Endothelial cell of umbilical vein (primary cell): ENCODE measurements at regions not wholly inside any gene's neighbourhood (a gene's known extent, or its start where the extent isn't known, plus 50 kb on each side); places are given as distances from the start of the nearest gene placed in this dataset.

Experiments used
- BruUV-seq: library from RNA; stranded (reverse); fragments of 400-500 nt; replicated peaks from 2 replicates; lab custom pipeline; 2021; lab: Mats Ljungman, UMichigan
- CTCF ChIA-PET: fragments of 300-600, 350-600 bp; sonication (Branson Sonifier 250); formaldehyde crosslinking; loops from one replicate; lab custom pipeline; 2021; ENCODE audit warnings: antibody characterized with exemption, inconsistent platforms; lab: Charles Lee
- POLR2A ChIA-PET: fragments of 300-600, 350-600 bp; sonication (Branson Sonifier 250); formaldehyde crosslinking; loops from one replicate; lab custom pipeline; 2021; ENCODE audit warnings: antibody characterized with exemption, inconsistent platforms; lab: Charles Lee
- DNase-seq: peaks from one replicate; pipeline ENCODE4 v3.0.0-alpha.2; 2011; ENCODE audit warnings: low read depth, low spot score
- FAIRE-seq: peaks from 2 replicates; lab custom pipeline; 2011; peaks lifted over from hg19 to GRCh38; lab: Jason Lieb, UNC
- H2AFZ ChIP-seq: 2 replicates; pipeline ENCODE4 v1.6.0; 2012; ENCODE audit warnings: low read depth, low read length, control low read depth, inconsistent platforms
- H3K27ac ChIP-seq: 2 replicates; pipeline ENCODE4 v1.5.1; 2011; ENCODE audit warnings: low read depth, mild to moderate bottlenecking, control low read depth, low read length, moderate library complexity; ENCODE audit not compliant: insufficient read depth
- H3K27me3 ChIP-seq, 2 experiments: 2 replicates each; pipeline versions ENCODE4 v1.6.0 to v1.6.1; 2011; ENCODE audit warnings: low read length in 2 of 2, mixed read lengths in 1 of 2; ENCODE audit not compliant: control insufficient read depth in 2 of 2, insufficient read depth in 2 of 2
- H3K36me3 ChIP-seq, 2 experiments: 2 replicates in 1 of 2; 3 replicates in 1 of 2; pipeline ENCODE4 v1.5.1; 2011; ENCODE audit warnings: low read length in 2 of 2, mild to moderate bottlenecking in 1 of 2, moderate library complexity in 1 of 2; ENCODE audit not compliant: control insufficient read depth in 2 of 2, insufficient read depth in 2 of 2; ENCODE audit errors: extremely low read depth in 1 of 2
- H3K4me1 ChIP-seq: 3 replicates; pipeline ENCODE4 v1.5.1; 2011; ENCODE audit warnings: mild to moderate bottlenecking, low read length; ENCODE audit not compliant: control insufficient read depth, insufficient read depth; ENCODE audit errors: extremely low read depth
- H3K4me2 ChIP-seq: 2 replicates; pipeline ENCODE4 v1.6.1; 2011; ENCODE audit warnings: low read length, control low read depth, mixed read lengths; ENCODE audit not compliant: insufficient read depth
- H3K4me3 ChIP-seq, 3 experiments: fragments of 200-600 bp in 1 of 3; sonication (generic), shearing (Covaris generic) in 1 of 3; replicated peaks in 1 of 3; 2 replicates each; pipeline ENCODE4 v1.5.1; 2011 to 2016; ENCODE audit warnings: control low read depth in 3 of 3, low read length in 3 of 3, mild to moderate bottlenecking in 2 of 3, inconsistent platforms in 1 of 3, low read depth in 1 of 3, moderate library complexity in 1 of 3; ENCODE audit not compliant: insufficient read depth in 1 of 3
- H3K79me2 ChIP-seq: 2 replicates; pipeline ENCODE4 v1.6.0; 2012; ENCODE audit warnings: low read length, inconsistent platforms; ENCODE audit not compliant: control insufficient read depth, insufficient read depth
- H3K9ac ChIP-seq: replicated peaks from 2 replicates; pipeline ENCODE3; 2011; ENCODE audit warnings: low read length, control low read depth; ENCODE audit not compliant: insufficient read depth; ENCODE audit errors: extremely low read depth
- H3K9me1 ChIP-seq: replicated peaks from 3 replicates; pipeline ENCODE4 v1.6.0; 2011; ENCODE audit warnings: mild to moderate bottlenecking, low read length; ENCODE audit not compliant: control insufficient read depth, insufficient read depth; ENCODE audit errors: extremely low read depth
- H3K9me3 ChIP-seq: replicated peaks from 2 replicates; pipeline ENCODE4 v1.5.1; 2012; ENCODE audit warnings: low read length, inconsistent platforms; ENCODE audit not compliant: control insufficient read depth, insufficient read depth
- H4K20me1 ChIP-seq: replicated peaks from 2 replicates; pipeline ENCODE3; 2011; ENCODE audit warnings: mild to moderate bottlenecking, low read length; ENCODE audit not compliant: control insufficient read depth, insufficient read depth; ENCODE audit errors: extremely low read depth
- EZH2 ChIP-seq: IDR thresholded peaks from 2 replicates; pipeline ENCODE4 v1.6.1; 2012; ENCODE audit warnings: borderline replicate concordance, low read depth, mild to moderate bottlenecking, moderate library complexity, low read length, inconsistent platforms; ENCODE audit not compliant: severe bottlenecking
- FOS ChIP-seq: IDR thresholded peaks from 2 replicates; pipeline ENCODE4 v1.6.1; 2011; ENCODE audit warnings: mild to moderate bottlenecking, low read length, moderate library complexity, borderline replicate concordance; ENCODE audit not compliant: insufficient read depth
- GATA2 ChIP-seq: IDR thresholded peaks from 2 replicates; pipeline ENCODE4 v1.7.0; 2011; ENCODE audit warnings: low read depth, mild to moderate bottlenecking, moderate library complexity, mixed read lengths, low read length; ENCODE audit not compliant: insufficient read length, insufficient read depth
- JUN ChIP-seq: IDR thresholded peaks from 2 replicates; pipeline ENCODE4 v1.6.1; 2011; ENCODE audit warnings: borderline replicate concordance, low read depth; ENCODE audit not compliant: insufficient read length, insufficient read depth
- MYC ChIP-seq: IDR thresholded peaks from one replicate; pipeline ENCODE4 v1.6.1; 2011; ENCODE audit warnings: mild to moderate bottlenecking, low read depth, low read length
- POLR2A ChIP-seq: IDR thresholded peaks from 2 replicates; pipeline ENCODE4 v1.6.1; 2012; ENCODE audit warnings: low read depth, mild to moderate bottlenecking, control low read depth, low read length
- POLR2AphosphoS5 ChIP-seq: IDR thresholded peaks from 2 replicates; pipeline ENCODE4 v1.6.1; 2012; ENCODE audit warnings: low read depth, mild to moderate bottlenecking, control low read depth, low read length, moderate library complexity; ENCODE audit not compliant: insufficient read depth
- dilution Hi-C: fragments of 300-500 bp; cut with MboI; formaldehyde crosslinking; loops from one replicate; pipeline ENCODE4 v1.15.0; 2019; ENCODE audit warnings: low sequenced_read_pairs; ENCODE audit not compliant: extremely low pct_ligation_motif_present
- intact Hi-C: fragments of 100-400 bp; cut with micrococcal nuclease; formaldehyde crosslinking; loops from one replicate; pipeline ENCODE4 v1.10.0; 2022
- TF ChIP-seq, protein P1 (sequence below), 2 donors: IDR thresholded peaks; 1 replicate in 1 of 2; 2 replicates in 1 of 2; pipeline ENCODE4 v1.5.1; 2011; ENCODE audit warnings: low read length in 2 of 2, mild to moderate bottlenecking in 2 of 2, moderate library complexity in 2 of 2, control low read depth in 1 of 2, inconsistent platforms in 1 of 2, low read depth in 1 of 2; ENCODE audit not compliant: insufficient read depth in 1 of 2; ENCODE audit errors: extremely low read depth in 1 of 2
- TF ChIP-seq, protein P2 (sequence below): IDR thresholded peaks from 2 replicates; pipeline ENCODE4 v1.6.1; 2011; ENCODE audit not compliant: insufficient read depth, insufficient read length

DNA sequence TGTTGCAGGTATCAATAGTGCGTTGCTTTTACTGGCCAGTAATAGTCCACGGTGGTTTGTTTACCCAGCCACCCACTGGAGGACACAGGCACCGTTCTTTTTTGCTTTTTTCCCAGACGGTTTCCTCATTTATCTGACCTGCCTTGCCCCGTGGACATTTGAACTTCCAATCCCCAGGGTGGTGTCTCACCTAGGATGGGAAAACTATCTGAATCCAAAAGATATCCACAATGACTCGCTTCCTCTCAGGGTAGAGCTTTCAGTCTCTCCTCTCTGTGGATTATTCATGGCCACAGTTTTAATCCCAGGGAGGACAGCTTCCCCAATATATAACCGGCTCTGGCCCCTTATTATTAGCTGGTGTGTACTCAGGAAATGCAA lies 170.8 kb downstream of the FOXO1 start:
- no peak overlapping the region for H3K4me2 ChIP-seq
- H3K4me3 ChIP-seq = no peak overlapping the region
- H3K9ac ChIP-seq = no peak overlapping the region
- H2AFZ ChIP-seq = no peak overlapping the region
- no TSS peak for BruUV-seq
- H4K20me1 ChIP-seq = no peaks in the 10 kb centered on the region
- peaks cover 8% of the 10 kb centered on the region for H3K4me1 ChIP-seq
- H3K9me1 ChIP-seq = no peaks in the 10 kb centered on the region
- H3K27ac ChIP-seq = no peak overlapping the region
- CTCF ChIA-PET = no interaction called here
- H3K79me2 ChIP-seq = no peaks in the 10 kb centered on the region
- dilution Hi-C loops (no loop called here), intact Hi-C loops (no loop called here)
- DNase-seq (peak; percentile 28), FAIRE-seq (no peak)
- no peaks in the 10 kb centered on the region for H3K36me3 ChIP-seq
- POLR2A ChIA-PET = no interaction called here
- H3K27me3 ChIP-seq = no peaks in the 10 kb centered on the region
- no peaks in the 10 kb centered on the region for H3K9me3 ChIP-seq
- peak; percentile 42 for TF ChIP-seq FOS
- TF ChIP-seq MYC = no peak

DNA sequence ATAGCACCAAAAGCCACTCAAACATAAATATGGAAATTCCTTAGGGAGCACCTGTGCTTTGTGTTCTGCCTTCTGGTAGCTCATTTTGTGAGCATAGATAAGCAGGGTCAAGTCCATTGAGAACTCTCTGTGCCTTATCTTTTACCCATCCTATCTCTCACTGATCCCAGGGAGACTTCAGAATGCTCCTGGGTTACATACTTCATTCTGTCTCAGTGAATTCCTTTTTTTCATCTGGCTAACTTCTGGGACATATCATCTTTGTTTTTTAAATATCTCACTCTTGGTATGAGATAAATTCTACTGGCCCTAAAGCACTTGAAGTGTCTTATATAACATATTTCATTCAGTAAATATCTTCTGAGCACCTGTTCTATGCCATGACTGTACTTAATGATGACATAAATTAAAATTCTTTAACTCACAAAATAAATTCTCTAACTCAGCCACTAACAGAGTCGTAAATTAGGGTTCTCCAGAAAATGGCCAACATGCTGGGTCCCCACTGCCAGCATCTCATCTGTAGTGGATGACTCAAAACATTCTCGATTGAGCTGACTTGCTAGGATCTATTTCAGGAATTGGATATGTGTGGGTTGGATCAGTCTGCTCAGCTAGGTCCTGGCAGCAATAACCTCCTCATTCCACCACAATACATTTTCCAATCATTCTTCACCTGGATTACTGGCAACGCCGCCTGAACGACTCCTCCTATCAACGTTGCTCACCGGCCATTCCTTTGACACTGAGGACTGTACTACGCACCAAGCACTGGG lies 170.2 kb downstream of the FOXO1 start:
- DNase-seq (no peak), FAIRE-seq (no peak)
- POLR2A ChIA-PET = no interaction called here
- no peak overlapping the region for H3K9ac ChIP-seq
- no peaks in the 10 kb centered on the region for H4K20me1 ChIP-seq
- TF ChIP-seq, protein P1, sequence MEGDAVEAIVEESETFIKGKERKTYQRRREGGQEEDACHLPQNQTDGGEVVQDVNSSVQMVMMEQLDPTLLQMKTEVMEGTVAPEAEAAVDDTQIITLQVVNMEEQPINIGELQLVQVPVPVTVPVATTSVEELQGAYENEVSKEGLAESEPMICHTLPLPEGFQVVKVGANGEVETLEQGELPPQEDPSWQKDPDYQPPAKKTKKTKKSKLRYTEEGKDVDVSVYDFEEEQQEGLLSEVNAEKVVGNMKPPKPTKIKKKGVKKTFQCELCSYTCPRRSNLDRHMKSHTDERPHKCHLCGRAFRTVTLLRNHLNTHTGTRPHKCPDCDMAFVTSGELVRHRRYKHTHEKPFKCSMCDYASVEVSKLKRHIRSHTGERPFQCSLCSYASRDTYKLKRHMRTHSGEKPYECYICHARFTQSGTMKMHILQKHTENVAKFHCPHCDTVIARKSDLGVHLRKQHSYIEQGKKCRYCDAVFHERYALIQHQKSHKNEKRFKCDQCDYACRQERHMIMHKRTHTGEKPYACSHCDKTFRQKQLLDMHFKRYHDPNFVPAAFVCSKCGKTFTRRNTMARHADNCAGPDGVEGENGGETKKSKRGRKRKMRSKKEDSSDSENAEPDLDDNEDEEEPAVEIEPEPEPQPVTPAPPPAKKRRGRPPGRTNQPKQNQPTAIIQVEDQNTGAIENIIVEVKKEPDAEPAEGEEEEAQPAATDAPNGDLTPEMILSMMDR (IDR thresholded peaks at IDR 0.05; ENCODE audit: extremely low read depth in 1 of 2, insufficient read depth in 1 of 2, low read depth in 1 of 2, low read length in 2 of 2) = no peak
- TF ChIP-seq EZH2 (no peak), POLR2A (no peak), MYC (no peak), JUN (no peak), FOS (no peak), POLR2AphosphoS5 (no peak), GATA2 (no peak)
- TF ChIP-seq, protein P2, sequence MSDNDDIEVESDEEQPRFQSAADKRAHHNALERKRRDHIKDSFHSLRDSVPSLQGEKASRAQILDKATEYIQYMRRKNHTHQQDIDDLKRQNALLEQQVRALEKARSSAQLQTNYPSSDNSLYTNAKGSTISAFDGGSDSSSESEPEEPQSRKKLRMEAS = no peak
- BruUV-seq = no TSS peak
- H3K4me1 ChIP-seq = peaks cover 8% of the 10 kb centered on the region
- H2AFZ ChIP-seq = no peak overlapping the region
- H3K27me3 ChIP-seq = no peaks in the 10 kb centered on the region
- H3K79me2 ChIP-seq = no peaks in the 10 kb centered on the region
- H3K9me3 ChIP-seq = no peaks in the 10 kb centered on the region
- CTCF ChIA-PET = no interaction called here
- H3K4me3 ChIP-seq = no peak overlapping the region
- intact Hi-C loops (no loop called here), dilution Hi-C loops (no loop called here)
- no peak overlapping the region for H3K4me2 ChIP-seq
- no peaks in the 10 kb centered on the region for H3K9me1 ChIP-seq
- no peak overlapping the region for H3K27ac ChIP-seq
- no peaks in the 10 kb centered on the region for H3K36me3 ChIP-seq
